GM13976 (cell line): ENCODE measurements at regions not wholly inside any gene's neighbourhood (a gene's known extent, or its start where the extent isn't known, plus 50 kb on each side); places are given as distances from the start of the nearest gene placed in this dataset.
"Not testable (repeated sequence)": the region's sequence is repeated elsewhere in the genome, so short reads cannot be mapped to it uniquely, and the experiment has no call there.

Source experiments
- DNase-seq: peaks from one replicate; pipeline ENCODE4 v3.0.0; 2012; ENCODE audit warnings: low spot score
- CTCF ChIP-seq: IDR thresholded peaks from 2 replicates; pipeline ENCODE4 v1.5.1; 2012; ENCODE audit warnings: borderline replicate concordance, mild to moderate bottlenecking; ENCODE audit not compliant: insufficient read depth; ENCODE audit errors: extremely low read depth, missing control alignments, control extremely low read depth
- in situ Hi-C: fragments of 300-500 bp; cut with MboI; formaldehyde crosslinking; loops from one replicate; pipeline ENCODE4 v1.12.0; 2022; ENCODE audit warnings: low sequenced_read_pairs, mixed read lengths, inconsistent platforms; ENCODE audit not compliant: unreplicated experiment

DNA sequence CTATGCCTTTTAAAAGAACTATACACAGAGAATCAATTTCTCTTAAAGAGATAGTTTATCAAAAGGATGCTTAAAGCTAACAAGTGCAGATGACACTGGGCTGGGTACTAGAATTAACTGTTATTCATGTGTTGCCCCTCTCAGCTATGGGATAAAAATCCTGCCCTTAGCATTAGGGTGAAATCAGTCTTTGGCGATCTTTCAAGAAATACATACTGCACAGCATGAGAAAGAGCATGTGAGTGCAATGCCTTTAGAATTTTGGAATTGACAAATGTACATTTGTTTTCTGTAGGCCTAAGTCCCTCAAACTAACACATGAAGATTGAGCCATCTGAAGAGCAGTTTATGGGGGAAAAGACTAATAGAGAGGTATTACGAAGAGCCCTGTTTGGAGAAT lies 115.4 kb downstream of the ZFP64 start:
- TF ChIP-seq CTCF, result no peak
- in situ Hi-C loops, result no loop called here
- no peak for DNase-seq

GRCh38 chr20:52075400-52075799 lies 116.2 kb downstream of the ZFP64 start:
- DNase-seq, result no peak
- TF ChIP-seq CTCF, result no peak
- in situ Hi-C loops, result no loop called here

- no peak for DNase-seq
- in situ Hi-C loops, result no loop called here
- TF ChIP-seq CTCF, result no peak
Measured at GRCh38 chr20:52071136-52071535, 120.4 kb downstream of the ZFP64 start.

DNA sequence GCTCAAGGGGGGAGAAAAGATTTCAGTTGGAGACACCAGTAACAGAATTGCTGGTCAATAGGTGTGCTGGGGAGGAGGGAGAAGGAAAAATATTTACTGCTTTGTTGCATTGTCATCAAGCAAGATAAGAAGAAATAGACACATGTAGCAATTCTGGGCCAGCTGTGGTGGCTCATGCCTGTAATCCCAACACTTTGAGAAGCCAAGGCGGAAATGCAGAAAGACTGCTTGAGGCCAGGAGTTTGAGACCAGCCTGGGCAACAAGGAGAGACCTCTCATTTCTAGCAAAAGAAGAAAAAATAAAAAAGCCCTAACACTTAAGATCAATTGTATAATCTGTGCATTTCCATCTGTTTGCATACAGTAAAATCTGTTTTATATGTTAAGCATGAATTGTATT lies 126.6 kb downstream of the ZFP64 start:
- in situ Hi-C loops, result no loop called here
- no peak for DNase-seq
- TF ChIP-seq CTCF, result no peak

- no peak for TF ChIP-seq CTCF
- no peak for DNase-seq
- in situ Hi-C loops, result no loop called here
Measured at GRCh38 chr20:52062452-52063209, 128.9 kb downstream of the ZFP64 start.

DNA sequence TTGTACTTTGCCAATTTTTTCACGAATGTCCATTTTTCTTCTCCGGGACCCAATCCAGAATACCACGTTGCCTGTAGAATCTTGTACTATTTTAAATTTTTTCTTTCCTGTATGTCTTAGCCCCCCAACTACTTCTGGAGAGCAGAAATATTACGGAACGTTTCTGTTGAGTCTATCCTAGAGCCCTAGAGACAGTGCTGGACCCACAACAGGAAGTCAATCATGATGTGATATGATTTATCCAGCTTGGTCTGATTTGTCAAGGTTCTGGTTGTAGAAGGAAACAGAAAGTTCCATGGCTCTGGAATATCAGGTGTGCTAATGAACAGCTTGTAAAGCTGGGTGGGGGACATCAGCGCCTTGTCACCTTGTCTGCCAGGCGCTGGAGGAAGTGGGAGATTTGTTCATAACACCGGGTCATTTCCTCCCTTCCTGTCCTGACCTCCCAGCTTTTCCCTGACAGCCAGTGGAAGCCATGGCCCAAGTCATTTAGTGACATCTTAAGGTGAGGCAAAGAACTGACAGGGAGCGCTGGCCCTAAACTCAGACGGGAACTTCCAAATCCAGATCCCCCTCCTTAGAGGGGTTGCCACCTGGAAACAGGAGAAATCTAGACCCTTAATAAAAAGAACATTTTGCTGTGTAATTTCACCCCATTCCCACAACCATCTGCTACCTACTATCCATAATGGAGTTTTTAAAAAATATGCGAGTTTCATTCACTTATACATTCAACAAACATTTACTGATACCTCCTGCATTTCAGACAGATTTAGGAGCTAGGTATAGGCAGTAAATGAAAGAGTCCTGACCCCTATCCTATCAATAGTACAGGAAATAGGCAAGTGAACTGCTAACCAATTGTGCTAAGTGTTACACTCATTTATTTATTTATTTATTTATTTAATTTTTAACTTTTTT lies 130.5 kb downstream of the ZFP64 start:
- DNase-seq, result no peak
- TF ChIP-seq CTCF, result no peak
- in situ Hi-C loops, result no loop called here

DNA sequence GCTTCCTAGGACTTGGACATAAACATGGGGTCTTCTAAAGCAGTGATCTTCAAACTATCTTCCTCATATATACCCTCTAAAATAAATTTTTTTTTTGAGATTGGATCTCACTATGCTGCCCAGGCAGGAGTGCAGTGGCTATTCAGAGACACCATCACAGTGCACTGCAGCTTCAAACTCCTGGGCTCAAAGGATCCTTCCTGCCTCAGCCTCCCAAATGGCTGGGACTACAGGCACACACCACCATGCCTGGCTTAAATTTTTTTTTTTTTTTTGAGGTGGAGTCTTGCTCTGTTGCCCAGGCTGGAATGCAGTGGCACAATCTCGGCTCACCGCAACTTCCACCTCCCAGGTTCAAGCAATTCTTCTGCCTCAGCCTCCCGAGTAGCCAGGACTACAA lies 134.4 kb downstream of the ZFP64 start:
- DNase-seq, in situ Hi-C loops: not testable (repeated sequence)
